Mesodermal cell (in vitro differentiated cells): ENCODE measurements at regions not wholly inside any gene's neighbourhood (a gene's known extent, or its start where the extent isn't known, plus 50 kb on each side); places are given as distances from the start of the nearest gene placed in this dataset.

Experiments
- H3K27ac ChIP-seq: 2 replicates; pipeline ENCODE4 v1.7.0; 2013; ENCODE audit warnings: mild to moderate bottlenecking, low read depth, low read length, moderate library complexity; ENCODE audit not compliant: severe bottlenecking
- H3K36me3 ChIP-seq: 2 replicates; pipeline ENCODE4 v1.7.1; 2013; ENCODE audit warnings: mild to moderate bottlenecking, low read length, moderate library complexity; ENCODE audit not compliant: control insufficient read depth, insufficient read depth
- H3K4me1 ChIP-seq: one replicate; pipeline ENCODE4 v1.7.1; 2013; ENCODE audit warnings: mild to moderate bottlenecking, low read length; ENCODE audit not compliant: insufficient read depth, control insufficient read depth, poor library complexity, severe bottlenecking
- H3K4me3 ChIP-seq: 2 replicates; pipeline ENCODE4 v1.7.0; 2013; ENCODE audit warnings: low read length, control low read depth, mild to moderate bottlenecking; ENCODE audit not compliant: insufficient read depth, poor library complexity, severe bottlenecking; ENCODE audit errors: extremely low read depth
- H3K9me3 ChIP-seq: 2 replicates; pipeline ENCODE4 v1.7.1; 2013; ENCODE audit warnings: mild to moderate bottlenecking, low read length, moderate library complexity; ENCODE audit not compliant: control insufficient read depth
- WGBS, 2 experiments: methylation state at CpG; one replicate each; pipeline ENCODE4 v1.1.5; 2013; ENCODE audit warnings: missing lambda C conversion rate in 2 of 2; ENCODE audit not compliant: insufficient coverage in 2 of 2; 5-methylcytosine and 5-hydroxymethylcytosine counted together

DNA sequence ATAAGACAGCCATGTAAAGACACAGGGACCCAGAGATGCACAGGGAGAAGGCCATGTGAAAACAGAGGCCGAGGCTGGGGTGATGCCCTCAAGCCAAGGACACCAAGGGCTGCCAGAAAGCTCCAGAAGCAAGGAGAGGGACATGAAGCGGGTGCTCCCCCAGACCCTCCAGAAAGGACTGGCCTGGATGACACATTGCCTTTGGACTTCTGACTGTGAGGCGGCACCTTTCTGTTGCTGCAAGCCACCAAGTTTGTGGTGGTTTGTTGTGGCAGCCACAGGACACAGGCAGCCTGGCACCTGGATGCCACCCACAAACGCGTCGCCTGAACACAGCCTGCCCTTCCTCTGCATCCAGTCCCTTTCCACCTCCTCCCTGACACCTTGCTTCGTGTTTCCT lies 67.1 kb downstream of the RHOB start:
- Histone ChIP-seq H3K4me1 (peaks cover 29% of the 10 kb centered on the region), H3K27ac (no peak overlapping the region), H3K36me3 (no peaks in the 10 kb centered on the region), H3K4me3 (no peak overlapping the region), H3K9me3 (peaks cover 4% of the 10 kb centered on the region)
- WGBS, 2 experiments: 88 to 90% methylated on average over 6 to 7 of the region's 7 CpGs

DNA sequence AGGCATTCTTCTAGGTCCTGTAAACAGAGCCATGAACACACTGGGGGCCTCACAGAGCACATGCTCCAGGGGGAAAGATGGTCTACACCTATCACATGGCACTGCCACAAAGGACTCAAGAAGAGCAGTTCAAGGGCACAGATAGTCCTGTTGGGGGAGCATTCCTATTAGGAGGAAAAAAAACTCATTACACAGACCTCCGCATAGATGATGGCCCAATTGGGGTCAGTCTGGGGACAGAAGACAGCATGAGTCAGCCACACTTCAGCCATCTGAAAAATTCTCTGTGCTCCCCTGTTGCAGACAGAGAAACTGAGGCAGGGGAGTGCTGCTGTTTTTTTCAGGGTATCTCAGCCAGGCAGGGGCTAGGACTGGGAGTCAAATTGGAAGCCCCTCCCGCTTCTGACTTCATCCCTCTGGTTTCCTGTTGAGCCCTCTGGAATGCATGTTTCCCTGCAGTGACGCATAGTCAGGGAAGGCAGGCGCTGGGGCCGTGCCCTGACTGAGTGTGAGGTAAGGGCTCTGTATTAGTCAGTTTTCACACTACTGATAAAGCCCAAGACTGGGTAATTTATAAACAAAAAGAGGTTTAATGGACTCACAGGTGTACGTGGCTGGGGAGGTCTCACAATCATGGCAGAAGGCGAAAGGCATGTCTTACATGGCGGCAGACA lies 67.9 kb downstream of the RHOB start:
- Histone ChIP-seq H3K27ac (no peak overlapping the region), H3K4me3 (no peak overlapping the region), H3K36me3 (no peaks in the 10 kb centered on the region), H3K4me1 (peaks cover 26% of the 10 kb centered on the region), H3K9me3 (peaks cover 5% of the 10 kb centered on the region)
- 77 to 88% methylated on average over 3 to 5 of the region's 8 CpGs for WGBS, 2 experiments

DNA sequence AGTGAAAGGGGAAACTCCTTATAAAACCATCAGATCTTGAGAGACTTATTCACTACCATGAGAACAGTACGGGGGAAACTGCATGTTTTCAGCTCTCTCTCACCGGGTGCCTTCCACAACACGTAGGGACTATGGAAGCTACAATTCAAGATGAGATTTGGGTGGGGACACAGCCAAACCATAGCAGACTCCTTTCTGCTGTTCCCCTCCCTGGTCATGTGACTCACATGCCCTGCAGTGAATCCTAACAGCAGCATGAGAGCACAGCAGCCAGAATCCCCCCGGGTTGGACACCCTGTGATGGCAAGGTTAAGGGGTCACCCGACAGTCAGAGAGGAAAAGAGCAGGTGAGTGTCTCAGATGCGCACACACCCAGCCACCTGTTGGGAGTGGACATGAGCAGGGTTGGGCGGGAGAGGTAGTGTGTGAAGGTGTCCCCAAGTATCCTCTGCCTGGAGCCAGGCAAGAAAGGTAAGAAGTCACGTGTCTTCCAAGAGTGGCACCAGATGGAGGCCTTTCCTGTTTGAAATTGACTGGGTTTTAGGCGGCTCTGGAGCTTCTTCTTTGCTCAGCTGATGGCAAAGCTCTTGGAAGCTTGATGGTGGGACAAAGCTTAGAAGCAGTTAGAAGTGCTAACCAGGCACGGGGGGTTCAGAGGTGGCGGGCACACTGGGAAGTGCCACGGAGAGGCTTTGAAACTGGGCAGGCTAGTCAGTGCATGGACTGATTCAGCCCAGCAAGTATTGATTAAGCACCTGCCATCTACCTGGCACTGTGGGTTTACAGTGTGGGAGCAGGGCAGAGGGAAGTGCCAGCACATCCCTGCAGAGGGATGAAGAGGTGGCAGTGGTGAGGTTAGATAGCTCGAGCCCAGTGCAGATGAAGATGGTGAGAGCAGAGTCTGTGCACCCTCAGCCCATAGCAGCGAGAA lies 68.7 kb downstream of the RHOB start:
- H3K9me3 ChIP-seq: peaks cover 5% of the 10 kb centered on the region
- no peak overlapping the region for H3K4me3 ChIP-seq
- H3K27ac ChIP-seq: peak overlapping the region; percentile 32
- peaks cover 20% of the 10 kb centered on the region for H3K4me1 ChIP-seq
- 88% methylated on average over 13 to 14 of the region's 14 CpGs for WGBS, 2 experiments
- no peaks in the 10 kb centered on the region for H3K36me3 ChIP-seq

DNA sequence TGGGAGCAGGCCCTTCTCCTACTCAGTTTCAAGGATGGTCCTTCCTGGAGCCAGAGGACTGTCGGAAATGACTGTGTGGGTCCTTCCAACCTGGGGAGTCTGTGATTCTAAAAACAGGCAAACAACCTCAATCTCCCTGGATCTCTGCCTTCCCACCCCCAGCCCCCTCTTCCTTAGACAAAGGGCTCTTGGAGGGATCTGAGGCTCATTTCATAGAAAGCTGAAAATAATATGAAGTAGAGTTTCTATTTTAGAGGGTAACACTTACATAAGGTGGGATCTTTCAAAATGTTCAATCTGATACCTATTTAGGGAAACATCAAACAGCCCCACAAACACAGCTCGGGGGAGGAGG lies 69.4 kb downstream of the RHOB start:
- Histone ChIP-seq H3K9me3 (peaks cover 5% of the 10 kb centered on the region), H3K36me3 (no peaks in the 10 kb centered on the region), H3K27ac (no peak overlapping the region), H3K4me1 (peaks cover 18% of the 10 kb centered on the region), H3K4me3 (no peak overlapping the region)
- 92 to 100% methylated on average over 2 of the region's 2 CpGs for WGBS, 2 experiments

DNA sequence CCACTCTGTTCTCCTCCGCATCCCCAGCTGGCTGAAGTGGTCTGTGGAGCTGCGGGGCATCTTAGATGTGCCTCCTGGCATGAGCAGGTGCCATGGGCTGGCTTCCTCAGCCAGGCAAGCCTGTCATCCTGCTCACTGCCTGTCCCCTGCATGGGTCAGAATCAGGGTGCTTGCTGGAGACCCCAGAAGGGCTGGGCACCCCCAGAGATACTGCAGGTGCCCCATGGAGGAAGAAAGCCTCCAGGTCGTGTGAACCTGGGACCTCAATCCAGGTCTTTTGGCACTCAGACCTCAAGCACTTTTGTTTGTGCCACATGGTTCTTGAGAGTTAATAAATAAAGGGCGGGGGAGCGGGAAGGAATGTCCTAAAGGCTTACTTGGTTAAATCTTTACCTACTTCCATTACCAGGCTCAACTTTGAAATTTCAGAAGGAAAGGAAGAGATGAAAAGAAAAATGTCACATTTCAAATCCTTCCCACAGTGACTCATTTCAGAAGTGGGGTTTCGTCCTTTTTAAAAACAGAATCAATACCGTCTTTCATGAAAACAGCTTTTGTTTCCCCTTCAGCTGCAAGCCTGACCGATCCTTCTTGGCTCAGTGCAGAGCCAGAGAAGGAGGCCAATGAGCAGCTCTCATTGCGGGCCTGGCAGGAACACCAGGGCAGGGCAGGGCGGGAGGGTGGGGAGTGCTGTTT lies 69.9 kb downstream of the RHOB start:
- peak overlapping the region; percentile 16 for H3K27ac ChIP-seq
- no peak overlapping the region for H3K4me3 ChIP-seq
- peaks cover 5% of the 10 kb centered on the region for H3K9me3 ChIP-seq
- no peaks in the 10 kb centered on the region for H3K36me3 ChIP-seq
- peaks cover 18% of the 10 kb centered on the region for H3K4me1 ChIP-seq
- WGBS, 2 experiments: 79 to 85% methylated on average over 6 of the region's 10 CpGs

DNA sequence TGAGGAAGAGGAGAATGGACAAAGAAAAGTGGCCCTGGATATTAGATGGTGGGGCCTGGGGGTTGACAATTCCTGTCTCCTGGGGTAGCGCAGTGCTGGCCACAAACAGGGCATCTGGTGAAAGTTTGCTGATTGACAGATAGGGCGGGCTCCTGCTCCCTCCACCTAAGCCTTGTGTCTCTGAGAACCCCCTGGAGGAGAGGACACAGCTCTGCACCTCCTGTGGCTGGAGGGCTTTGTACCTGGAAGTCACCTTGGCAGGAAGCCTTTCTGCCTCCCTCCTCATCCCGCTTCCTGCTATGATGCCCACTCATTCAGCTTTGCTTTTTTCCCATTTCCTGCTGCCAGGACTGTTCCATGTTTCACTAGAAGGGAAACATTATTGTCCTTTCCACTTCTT lies 72.4 kb downstream of the RHOB start:
- Histone ChIP-seq H3K4me3 (no peak overlapping the region), H3K27ac (no peak overlapping the region)
- WGBS, 2 experiments: 93% methylated on average over 2 to 3 of the region's 3 CpGs

DNA sequence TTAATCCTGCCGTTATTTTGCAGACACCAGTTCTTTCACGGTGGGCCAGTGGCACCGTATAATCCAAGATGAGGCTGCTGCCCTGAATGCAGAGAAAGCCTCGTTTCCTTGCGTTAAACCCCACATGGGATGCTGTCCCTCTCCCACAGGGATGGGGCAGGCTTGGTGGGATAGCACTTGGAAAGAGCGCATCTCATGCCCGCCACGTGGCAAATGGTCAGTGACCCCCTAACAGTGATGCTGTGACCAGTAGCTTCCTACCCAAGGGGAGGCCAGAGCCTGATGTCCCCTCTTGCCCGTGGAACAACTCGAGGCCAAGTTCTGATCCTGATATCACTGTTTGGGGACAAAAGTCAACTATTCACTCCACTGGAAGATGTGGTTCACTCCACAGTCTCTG lies 73.3 kb downstream of the RHOB start:
- H3K36me3 ChIP-seq: no peaks in the 10 kb centered on the region
- no peak overlapping the region for H3K4me3 ChIP-seq
- WGBS, 2 experiments: 83 to 89% methylated on average over 10 of the region's 10 CpGs
- no peak overlapping the region for H3K27ac ChIP-seq
- peaks cover 5% of the 10 kb centered on the region for H3K9me3 ChIP-seq
- H3K4me1 ChIP-seq: peaks cover 21% of the 10 kb centered on the region

More for the DNA sequence above, 72.4 kb downstream of the RHOB start:
- H3K4me1 ChIP-seq: peaks cover 18% of the 10 kb centered on the region
- H3K9me3 ChIP-seq: peaks cover 5% of the 10 kb centered on the region
- no peaks in the 10 kb centered on the region for H3K36me3 ChIP-seq

DNA sequence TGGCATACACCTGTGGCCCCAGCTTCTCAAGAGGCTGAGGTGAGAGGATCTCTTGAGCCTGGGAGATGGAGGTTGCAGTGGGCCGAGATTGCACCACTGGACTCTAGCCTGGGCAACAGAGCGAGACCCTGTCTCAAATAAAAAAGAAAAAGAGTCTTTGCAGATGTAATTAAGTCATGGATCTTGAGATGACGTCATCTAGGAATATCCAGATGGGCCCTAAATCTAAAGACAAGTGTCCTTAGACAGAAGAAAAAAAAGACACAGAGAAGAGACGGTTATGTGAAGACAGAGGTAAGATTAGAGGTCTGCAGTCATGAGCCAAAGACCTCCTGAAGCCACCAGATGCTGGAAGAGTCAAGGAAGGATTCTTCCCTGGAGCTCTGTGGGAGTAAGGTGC lies 74.3 kb downstream of the RHOB start:
- peaks cover 26% of the 10 kb centered on the region for H3K4me1 ChIP-seq
- H3K27ac ChIP-seq: no peak overlapping the region
- 87 to 100% methylated on average over 3 to 4 of the region's 4 CpGs for WGBS, 2 experiments
- no peaks in the 10 kb centered on the region for H3K36me3 ChIP-seq
- peaks cover 5% of the 10 kb centered on the region for H3K9me3 ChIP-seq
- H3K4me3 ChIP-seq: no peak overlapping the region

DNA sequence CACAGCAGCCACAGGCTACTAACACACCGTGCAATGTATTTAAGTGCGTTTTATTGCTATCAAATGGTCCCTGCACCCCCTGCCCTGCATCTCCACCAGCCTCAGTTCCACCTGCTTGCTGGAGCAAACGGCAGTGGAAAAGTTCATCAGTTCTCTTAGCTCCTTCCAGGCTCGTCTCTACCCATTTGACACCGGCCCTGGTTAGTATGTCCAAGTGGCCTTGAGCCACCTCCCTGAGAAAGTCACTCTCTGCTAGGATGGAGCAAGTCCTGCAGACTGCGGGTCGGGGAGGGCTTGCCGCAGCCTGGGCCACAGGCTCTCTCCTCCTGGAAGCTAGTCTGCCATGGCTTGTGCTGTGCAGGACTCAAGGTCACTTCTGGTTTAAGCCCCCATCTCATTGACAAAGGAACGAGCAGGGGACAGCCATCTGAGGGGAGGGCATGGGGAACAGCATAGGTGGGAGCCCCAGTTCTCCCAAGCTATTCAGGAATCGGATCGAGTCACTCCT lies 74.9 kb downstream of the RHOB start:
- H3K9me3 ChIP-seq: peaks cover 5% of the 10 kb centered on the region
- no peak overlapping the region for H3K4me3 ChIP-seq
- peaks cover 31% of the 10 kb centered on the region for H3K4me1 ChIP-seq
- no peak overlapping the region for H3K27ac ChIP-seq
- WGBS, 2 experiments: 86 to 88% methylated on average over 11 of the region's 11 CpGs
- no peaks in the 10 kb centered on the region for H3K36me3 ChIP-seq

DNA sequence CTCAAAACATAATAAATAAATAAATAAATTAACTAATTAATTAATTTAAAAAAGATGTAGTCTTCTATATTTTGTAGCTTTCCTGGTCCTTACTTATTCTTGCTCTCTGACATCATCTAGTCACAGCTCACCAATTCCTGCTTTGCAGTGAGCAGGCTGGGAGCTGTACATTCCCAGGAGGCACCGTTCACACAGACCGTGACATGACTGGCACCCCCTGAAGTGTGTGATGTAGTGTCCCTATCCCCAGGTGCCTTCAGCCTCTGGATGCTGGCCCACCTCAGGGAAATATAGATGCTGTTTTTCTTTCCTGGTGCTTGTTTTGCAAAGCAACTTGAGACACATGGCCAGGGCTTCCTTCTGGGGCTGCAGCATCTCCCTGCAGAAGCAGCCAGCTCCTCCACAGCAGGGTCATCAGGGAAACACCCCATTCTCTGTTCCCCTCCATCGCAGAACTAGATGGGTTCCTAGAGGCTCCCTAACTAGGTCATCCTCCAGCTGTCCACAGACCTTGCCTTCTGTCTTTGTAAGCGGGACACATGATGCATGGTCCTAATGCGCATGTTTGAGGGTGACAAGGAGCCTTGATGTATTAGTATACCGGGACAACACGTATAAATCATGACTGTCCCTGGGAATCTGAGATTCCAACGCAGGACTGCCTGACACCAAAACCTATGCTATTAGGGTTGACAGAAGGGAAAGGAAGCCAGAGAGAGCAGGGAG lies 76.4 kb downstream of the RHOB start:
- no peaks in the 10 kb centered on the region for H3K36me3 ChIP-seq
- no peak overlapping the region for H3K27ac ChIP-seq
- peaks cover 36% of the 10 kb centered on the region for H3K4me1 ChIP-seq
- WGBS, 2 experiments: 93 to 97% methylated on average over 4 to 8 of the region's 8 CpGs
- no peak overlapping the region for H3K4me3 ChIP-seq
- H3K9me3 ChIP-seq: peaks cover 5% of the 10 kb centered on the region
